GM23248 (cell line): ENCODE measurements at regions not wholly inside any gene's neighbourhood (a gene's known extent, or its start where the extent isn't known, plus 50 kb on each side); places are given as distances from the start of the nearest gene placed in this dataset.

ENCODE experiments used
- DNase-seq: peaks from one replicate; pipeline ENCODE4 v3.0.0-alpha.2; 2015
- H2AFZ ChIP-seq: fragments of 200-600 bp; sonication (generic); 2 replicates; pipeline ENCODE4 v1.6.1; 2016; ENCODE audit warnings: antibody characterized with exemption
- H3F3A ChIP-seq: fragments of 200-600 bp; sonication (generic); 2 replicates; pipeline ENCODE4 v1.6.1; 2016; ENCODE audit warnings: mild to moderate bottlenecking, antibody characterized with exemption, mixed run types; ENCODE audit not compliant: insufficient read depth
- H3K27ac ChIP-seq: fragments of 200-600 bp; sonication (generic); 2 replicates; pipeline ENCODE4 v1.5.1; 2016; ENCODE audit warnings: mild to moderate bottlenecking
- H3K27me3 ChIP-seq: fragments of 200-600 bp; sonication (generic); replicated peaks from 2 replicates; pipeline ENCODE4 v1.6.1; 2016; ENCODE audit warnings: mild to moderate bottlenecking; ENCODE audit not compliant: insufficient read depth
- H3K36me3 ChIP-seq: fragments of 200-600 bp; sonication (generic); 2 replicates; pipeline ENCODE4 v1.6.1; 2016; ENCODE audit warnings: low read depth, mild to moderate bottlenecking
- H3K4me1 ChIP-seq: fragments of 200-600 bp; sonication (generic); 2 replicates; pipeline ENCODE4 v1.6.1; 2016; ENCODE audit warnings: mild to moderate bottlenecking; ENCODE audit not compliant: insufficient read depth
- H3K4me2 ChIP-seq: fragments of 200-600 bp; sonication (generic); one replicate; pipeline ENCODE4 v1.6.1; 2016; ENCODE audit warnings: mild to moderate bottlenecking; ENCODE audit not compliant: unreplicated experiment
- H3K4me3 ChIP-seq: fragments of 200-600 bp; sonication (generic); 2 replicates; pipeline ENCODE4 v1.5.1; 2016; ENCODE audit warnings: mild to moderate bottlenecking
- H3K79me2 ChIP-seq: fragments of 200-600 bp; sonication (generic); 2 replicates; pipeline ENCODE4 v1.6.1; 2016; ENCODE audit warnings: mild to moderate bottlenecking; ENCODE audit not compliant: insufficient read depth
- H3K9ac ChIP-seq: fragments of 200-600 bp; sonication (generic); 2 replicates; pipeline ENCODE4 v1.6.1; 2016; ENCODE audit warnings: mild to moderate bottlenecking
- H3K9me2 ChIP-seq: fragments of 200-600 bp; sonication (generic); 2 replicates; pipeline ENCODE4 v1.6.1; 2016; ENCODE audit warnings: mixed run types, mild to moderate bottlenecking, moderate library complexity; ENCODE audit not compliant: insufficient read depth
- H3K9me3 ChIP-seq: fragments of 200-600 bp; sonication (generic); one replicate; pipeline ENCODE4 v1.6.1; 2017; ENCODE audit warnings: low read depth
- H4K20me1 ChIP-seq: fragments of 200-600 bp; sonication (generic); 2 replicates; pipeline ENCODE4 v1.6.0; 2016; ENCODE audit not compliant: insufficient read depth
- EZH2 ChIP-seq: fragments of 200-600 bp; sonication (generic); IDR thresholded peaks from 2 replicates; pipeline ENCODE4 v1.6.1; 2018; ENCODE audit warnings: antibody characterized with exemption, mild to moderate bottlenecking; ENCODE audit not compliant: insufficient read depth, poor library complexity, severe bottlenecking
- EZH2phosphoT487 ChIP-seq: fragments of 200-600 bp; sonication (generic); IDR thresholded peaks from 2 replicates; pipeline ENCODE4 v1.6.1; 2018; ENCODE audit warnings: antibody characterized with exemption, moderate library complexity, mild to moderate bottlenecking, low read depth; ENCODE audit not compliant: insufficient read depth
- WGBS, 2 experiments: methylation state at CpG; one replicate each; pipeline ENCODE4 v1.1.6; 2015 to 2017; ENCODE audit warnings: low lambda C conversion rate in 2 of 2, low coverage in 1 of 2; ENCODE audit errors: missing lambda C conversion rate in 2 of 2; 5-methylcytosine and 5-hydroxymethylcytosine counted together
- in situ Hi-C: fragments of 300-500 bp; cut with MboI; formaldehyde crosslinking; loops from 2 replicates; pipeline ENCODE4 v1.15.0; 2020

GRCh38 chr14:38063711-38064320 lies 143.9 kb upstream of the SSTR1 start:
- H3K9ac ChIP-seq = no peak overlapping the region
- no peaks in the 10 kb centered on the region for H3K36me3 ChIP-seq
- no peaks in the 10 kb centered on the region for H3K4me1 ChIP-seq
- no peaks in the 10 kb centered on the region for H3K27me3 ChIP-seq
- no peak overlapping the region for H3K4me2 ChIP-seq
- no peaks in the 10 kb centered on the region for H3K9me2 ChIP-seq
- WGBS, 2 experiments = 45 to 52% methylated on average over 2 of the region's 2 CpGs
- no peak for TF ChIP-seq EZH2phosphoT487
- no peak for TF ChIP-seq EZH2
- no peak for DNase-seq
- no peaks in the 10 kb centered on the region for H3F3A ChIP-seq
- H4K20me1 ChIP-seq = no peaks in the 10 kb centered on the region
- in situ Hi-C loops = no loop called here
- no peaks in the 10 kb centered on the region for H3K79me2 ChIP-seq
- H2AFZ ChIP-seq = no peak overlapping the region
- H3K9me3 ChIP-seq = no peaks in the 10 kb centered on the region
- no peak overlapping the region for H3K27ac ChIP-seq
- H3K4me3 ChIP-seq = no peak overlapping the region

- Histone ChIP-seq H3K27ac (no peak overlapping the region), H2AFZ (no peak overlapping the region), H4K20me1 (no peaks in the 10 kb centered on the region), H3K36me3 (no peaks in the 10 kb centered on the region), H3K4me3 (no peak overlapping the region), H3F3A (no peaks in the 10 kb centered on the region), H3K27me3 (no peaks in the 10 kb centered on the region), H3K4me2 (no peak overlapping the region), H3K9me3 (no peaks in the 10 kb centered on the region), H3K79me2 (no peaks in the 10 kb centered on the region), H3K4me1 (0 out of 2 replicates have a peak, but pooled peaks cover under 1% of the 10 kb centered on the region), H3K9ac (no peak overlapping the region), H3K9me2 (no peaks in the 10 kb centered on the region)
- no peak for DNase-seq
- in situ Hi-C loops = no loop called here
- TF ChIP-seq EZH2phosphoT487 = no peak
- no peak for TF ChIP-seq EZH2
- WGBS, 2 experiments = 70 to 76% methylated on average over 6 of the region's 6 CpGs
Measured at GRCh38 chr14:38065106-38065762, 142.5 kb upstream of the SSTR1 start.

- Histone ChIP-seq H3K4me1 (peaks cover 11% of the 10 kb centered on the region; the same call in 1 of the 2 replicates), H3K27me3 (no peaks in the 10 kb centered on the region), H3K4me2 (no peak overlapping the region), H3F3A (peaks cover 6% of the 10 kb centered on the region; the same call in 1 of the 2 replicates), H3K9ac (no peak overlapping the region), H2AFZ (no peak overlapping the region), H3K9me2 (no peaks in the 10 kb centered on the region), H3K27ac (no peak overlapping the region), H3K79me2 (no peaks in the 10 kb centered on the region), H3K4me3 (no peak overlapping the region), H3K9me3 (no peaks in the 10 kb centered on the region), H4K20me1 (no peaks in the 10 kb centered on the region), H3K36me3 (no peaks in the 10 kb centered on the region)
- 52 to 70% methylated on average over 2 of the region's 2 CpGs for WGBS, 2 experiments
- TF ChIP-seq EZH2 (no peak), EZH2phosphoT487 (no peak)
- peak; percentile 12 for DNase-seq
- in situ Hi-C loops = no loop called here
Measured at GRCh38 chr14:38070061-38070588, 137.6 kb upstream of the SSTR1 start.

- no peaks in the 10 kb centered on the region for H3K36me3 ChIP-seq
- H3K4me1 ChIP-seq = peaks cover 11% of the 10 kb centered on the region
- no peak overlapping the region for H3K9ac ChIP-seq
- in situ Hi-C loops = no loop called here
- no peaks in the 10 kb centered on the region for H4K20me1 ChIP-seq
- H3K4me2 ChIP-seq = no peak overlapping the region
- no peak overlapping the region for H3K4me3 ChIP-seq
- H2AFZ ChIP-seq = no peak overlapping the region
- H3K9me3 ChIP-seq = no peaks in the 10 kb centered on the region
- H3K27ac ChIP-seq = no peak overlapping the region
- peaks cover 6% of the 10 kb centered on the region; the same call in 1 of the 2 replicates for H3F3A ChIP-seq
- H3K9me2 ChIP-seq = no peaks in the 10 kb centered on the region
- peak; percentile 76 for DNase-seq
- no peaks in the 10 kb centered on the region for H3K79me2 ChIP-seq
- TF ChIP-seq EZH2phosphoT487 (no peak), EZH2 (no peak)
- WGBS, 2 experiments = 23 to 31% methylated on average over 4 of the region's 4 CpGs
- no peaks in the 10 kb centered on the region for H3K27me3 ChIP-seq
Measured at GRCh38 chr14:38073641-38074040, 134.1 kb upstream of the SSTR1 start.
